ACHN (cell line): ENCODE measurements at regions not wholly inside any gene's neighbourhood (a gene's known extent, or its start where the extent isn't known, plus 50 kb on each side); places are given as distances from the start of the nearest gene placed in this dataset.

Experiments
- DNase-seq: peaks from one replicate; pipeline ENCODE4 v3.0.0-alpha.2; 2015
- in situ Hi-C: cut with HindIII; loops from 2 replicates; pipeline ENCODE4 v1.10.0; 2017; ENCODE audit warnings: low sequenced_read_pairs, low pct_ligation_motif_present, low pct_unique_long_range_greater_than_20kb

DNA sequence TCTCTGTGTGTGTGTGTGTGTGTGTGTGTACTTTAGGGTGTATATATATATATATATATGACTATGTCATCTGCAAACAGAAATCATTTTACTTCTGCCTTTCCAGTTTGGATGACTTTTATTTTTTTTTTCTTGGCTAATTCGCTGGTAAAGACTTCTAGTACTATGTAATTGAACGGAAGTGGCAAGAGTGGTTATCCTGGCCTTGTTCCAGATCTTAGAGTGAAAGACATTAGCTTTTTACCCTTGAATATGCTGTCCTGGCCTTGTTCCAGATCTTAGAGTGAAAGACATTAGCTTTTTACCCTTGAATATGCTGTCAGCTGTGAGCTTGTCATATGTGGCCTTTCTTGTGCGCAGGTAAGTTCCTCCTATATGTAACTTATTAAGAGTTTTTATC, 72.7 kb upstream of the MYOCD start:
- in situ Hi-C loops, result no loop called here
- no peak for DNase-seq

DNA sequence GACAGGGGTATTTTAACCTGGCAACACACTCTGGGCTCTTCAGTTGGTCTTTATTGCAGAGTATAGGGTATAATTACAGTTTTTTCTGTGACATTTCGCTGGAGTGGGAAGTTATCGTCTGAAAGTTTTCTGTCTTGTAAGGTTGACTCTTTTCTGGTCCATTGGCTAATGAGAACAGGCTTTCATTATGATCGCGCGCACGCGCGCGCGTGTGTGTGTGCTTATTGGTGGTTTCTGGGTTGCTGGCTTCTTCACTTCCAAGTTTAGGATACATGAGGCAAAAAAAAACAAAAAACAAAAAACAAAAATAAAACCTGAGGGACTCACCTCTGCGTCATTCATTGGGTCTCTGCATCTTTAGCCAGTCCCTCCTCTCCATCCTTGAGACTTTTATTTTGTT, 68.7 kb upstream of the MYOCD start:
- DNase-seq, result no peak
- in situ Hi-C loops, result no loop called here

DNA sequence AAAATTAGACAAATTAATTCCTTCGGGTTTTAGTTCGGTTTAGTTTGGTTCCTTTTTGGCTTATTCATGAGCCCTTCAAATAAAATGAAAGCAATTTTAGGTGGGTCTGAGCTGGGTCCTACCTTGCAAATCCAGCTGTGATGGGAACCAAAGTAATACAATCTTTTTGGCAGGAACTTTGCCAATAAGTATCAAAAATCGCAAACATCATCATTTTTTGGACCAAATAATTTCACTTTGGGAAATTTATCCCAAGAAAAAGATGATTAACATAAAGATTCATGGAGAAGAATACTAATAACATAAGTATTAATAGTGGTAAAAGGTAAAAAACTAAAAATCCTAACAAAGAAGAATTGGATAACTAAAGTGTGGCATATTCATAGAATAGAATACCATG, 67.8 kb upstream of the MYOCD start:
- in situ Hi-C loops, result no loop called here
- DNase-seq, result no peak

DNA sequence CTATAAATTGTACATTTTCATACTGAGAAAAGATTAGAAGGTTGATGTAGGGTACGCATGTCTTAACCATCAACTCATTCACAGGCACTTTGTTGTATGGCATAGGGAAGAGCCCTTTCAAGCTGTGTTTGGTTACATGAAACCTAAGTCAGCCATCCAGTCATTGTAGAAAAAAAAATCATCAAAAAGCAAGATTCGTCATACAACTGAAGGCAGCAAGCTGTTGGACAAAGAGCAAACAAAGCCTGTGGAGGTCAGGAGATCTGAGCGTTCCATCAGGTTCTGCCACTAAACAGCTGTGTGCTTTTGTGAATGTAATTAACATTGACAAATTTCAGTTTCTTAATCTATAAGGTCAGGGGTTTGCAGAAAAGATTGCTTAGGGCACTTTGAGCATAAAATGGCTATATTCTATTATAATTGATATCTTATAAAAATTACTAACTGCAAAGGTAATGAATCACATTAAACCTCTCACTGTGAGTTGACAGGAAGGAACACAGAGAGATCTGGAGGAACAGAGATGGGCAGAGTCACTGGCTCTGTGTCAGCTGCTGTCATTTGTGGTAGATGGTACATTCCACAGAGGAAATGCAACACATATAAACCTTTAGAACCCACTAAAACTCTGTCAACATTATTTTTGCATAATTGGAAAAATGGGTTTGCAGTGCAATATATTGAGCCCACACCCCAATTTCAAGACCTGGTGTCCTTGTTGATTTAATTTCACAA, 66.3 kb upstream of the MYOCD start:
- in situ Hi-C loops, result no loop called here
- DNase-seq, result no peak

DNA sequence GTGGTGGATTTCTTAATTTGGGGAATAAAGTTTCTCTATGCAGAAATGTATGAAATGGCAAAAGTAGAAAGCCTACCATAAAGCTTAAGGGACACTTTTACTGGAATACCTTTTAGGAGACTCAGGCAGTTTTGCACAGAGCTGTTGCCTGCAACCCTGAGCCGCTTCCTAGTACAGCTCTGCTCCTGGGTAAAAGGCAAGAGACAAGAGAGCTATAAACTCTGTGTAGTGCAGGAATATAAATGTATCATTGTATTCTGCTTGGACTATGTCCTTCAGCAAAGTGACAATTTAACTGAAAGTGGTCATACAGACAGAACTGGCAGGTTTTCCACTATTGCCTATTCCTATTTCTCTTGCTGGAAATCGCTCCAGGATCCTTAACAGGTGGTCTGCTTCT, 65.3 kb upstream of the MYOCD start:
- in situ Hi-C loops, result no loop called here
- no peak for DNase-seq

DNA sequence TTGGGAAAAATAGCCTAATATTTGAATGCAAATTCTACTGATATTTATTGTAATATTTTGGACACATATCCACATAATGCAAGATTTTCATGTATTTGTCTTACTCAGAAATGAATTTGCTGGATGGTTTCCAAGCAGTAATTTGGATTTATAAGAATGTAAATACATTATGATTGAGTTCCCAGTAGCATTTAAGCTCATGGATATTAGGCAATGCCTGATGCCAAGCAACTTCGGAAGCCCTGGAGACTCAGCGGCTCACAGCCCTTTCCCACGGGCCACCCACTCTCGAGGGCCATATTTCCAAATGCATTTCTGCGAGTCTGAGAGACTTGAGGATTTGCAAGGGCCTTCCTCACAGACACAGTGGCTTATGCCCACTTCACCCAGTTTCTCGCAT, 62.1 kb upstream of the MYOCD start:
- in situ Hi-C loops, result no loop called here
- DNase-seq, result no peak

DNA sequence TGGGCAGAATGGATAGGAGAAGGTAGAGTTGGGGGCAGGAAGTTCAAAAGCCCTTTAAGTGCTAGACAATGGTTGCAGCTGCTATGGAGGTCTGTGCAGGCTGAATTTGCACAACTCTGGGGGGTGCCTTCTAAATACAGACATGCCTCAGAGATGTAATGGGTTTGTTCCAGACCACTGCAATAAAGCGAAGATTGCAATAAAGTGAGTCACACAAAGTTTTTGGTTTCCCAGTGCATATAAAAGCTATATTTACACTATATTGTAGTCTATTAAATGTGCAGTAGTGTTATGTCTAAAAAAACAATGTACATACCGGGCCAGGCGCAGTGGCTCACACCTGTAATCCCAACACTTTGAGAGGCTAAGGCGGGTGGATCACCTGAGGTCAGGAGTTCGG, 60.5 kb upstream of the MYOCD start:
- no peak for DNase-seq
- in situ Hi-C loops, result no loop called here

DNA sequence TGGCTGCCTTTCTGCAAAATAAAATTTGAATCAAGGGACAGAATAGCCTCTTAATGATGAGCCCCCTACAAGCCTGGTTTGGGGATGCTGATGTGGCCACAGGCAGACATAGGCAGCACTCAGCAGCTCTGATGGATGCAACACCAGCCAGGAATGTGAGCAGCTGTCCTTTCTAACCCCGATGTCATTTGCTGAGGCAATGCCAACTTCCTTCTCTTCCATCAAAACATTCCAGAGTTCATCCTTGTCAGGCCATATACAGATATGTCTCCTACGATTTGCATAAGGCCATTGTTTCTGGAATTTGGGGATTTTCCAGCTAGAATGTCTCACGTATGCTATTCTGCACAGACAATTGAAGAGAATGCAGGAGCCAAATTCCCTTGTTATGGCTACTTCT, 52.1 kb upstream of the MYOCD start:
- DNase-seq, result no peak
- in situ Hi-C loops, result no loop called here
